HEK293T (cell line): ENCODE measurements at regions not wholly inside any gene's neighbourhood (a gene's known extent, or its start where the extent isn't known, plus 50 kb on each side); places are given as distances from the start of the nearest gene placed in this dataset.

Experiments used
- ARNT ChIP-seq: fragments of 450-650 bp; IDR thresholded peaks from 2 replicates; pipeline ENCODE4 v1.6.1; 2017; ENCODE audit warnings: mild to moderate bottlenecking
- BHLHE40 ChIP-seq: fragments of 450-650 bp; IDR thresholded peaks from 2 replicates; pipeline ENCODE4 v1.6.1; 2016; ENCODE audit warnings: mild to moderate bottlenecking, moderate library complexity, borderline replicate concordance
- ELF4 ChIP-seq: fragments of 450-650 bp; IDR thresholded peaks from 2 replicates; pipeline ENCODE4 v1.6.1; 2017; ENCODE audit warnings: antibody characterized with exemption
- FOXA1 ChIP-seq: fragments of 450-650 bp; IDR thresholded peaks from 2 replicates; pipeline ENCODE4 v1.6.1; 2016; ENCODE audit warnings: mild to moderate bottlenecking
- FOXK2 ChIP-seq: fragments of 450-650 bp; IDR thresholded peaks from 2 replicates; pipeline ENCODE4 v1.6.1; 2016; ENCODE audit warnings: mild to moderate bottlenecking
- FOXM1 ChIP-seq: fragments of 450-650 bp; IDR thresholded peaks from 2 replicates; pipeline ENCODE4 v1.6.1; 2017; ENCODE audit warnings: mild to moderate bottlenecking, borderline replicate concordance
- NFRKB ChIP-seq: fragments of 450-650 bp; IDR thresholded peaks from 2 replicates; pipeline ENCODE4 v1.6.1; 2016; ENCODE audit warnings: mild to moderate bottlenecking, moderate library complexity
- SP1 ChIP-seq: fragments of 450-650 bp; IDR thresholded peaks from 2 replicates; pipeline ENCODE4 v1.6.1; 2017
- SUZ12 ChIP-seq: fragments of 450-650 bp; IDR thresholded peaks from 2 replicates; pipeline ENCODE4 v1.6.1; 2016; ENCODE audit warnings: mild to moderate bottlenecking
- TARDBP ChIP-seq: fragments of 450-650 bp; IDR thresholded peaks from 2 replicates; pipeline ENCODE4 v1.6.1; 2016
- ZNF384 ChIP-seq: fragments of 450-650 bp; IDR thresholded peaks from 2 replicates; pipeline ENCODE4 v1.6.1; 2016
- TF ChIP-seq, protein P1 (sequence below): fragments of 450-650 bp; IDR thresholded peaks from 2 replicates; pipeline ENCODE4 v1.6.1; 2016

DNA sequence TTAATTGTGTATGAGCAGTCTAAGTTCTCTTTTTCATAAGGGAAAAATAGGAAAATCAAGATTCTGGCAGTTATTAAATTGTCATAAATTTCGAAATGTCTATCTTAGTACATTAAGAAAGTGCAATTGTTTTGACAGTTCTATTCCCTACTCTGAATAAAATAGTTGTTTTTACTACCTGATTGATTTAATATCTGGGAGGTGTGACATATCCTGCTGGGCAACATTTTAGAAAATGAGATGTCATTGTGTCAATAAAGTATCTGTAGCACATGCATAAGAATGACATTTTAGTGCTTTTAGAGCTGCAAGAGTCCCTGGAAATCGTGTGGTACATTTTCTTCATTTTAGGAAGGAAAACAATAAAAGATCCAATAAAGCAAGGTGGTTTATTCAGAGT lies 139.2 kb upstream of the COL11A1 start:
- TF ChIP-seq ZNF384: no peak
- TF ChIP-seq TARDBP: no peak
- TF ChIP-seq BHLHE40: no peak
- TF ChIP-seq FOXM1: no peak
- TF ChIP-seq SP1: no peak
- TF ChIP-seq FOXK2: no peak
- TF ChIP-seq, protein P1, sequence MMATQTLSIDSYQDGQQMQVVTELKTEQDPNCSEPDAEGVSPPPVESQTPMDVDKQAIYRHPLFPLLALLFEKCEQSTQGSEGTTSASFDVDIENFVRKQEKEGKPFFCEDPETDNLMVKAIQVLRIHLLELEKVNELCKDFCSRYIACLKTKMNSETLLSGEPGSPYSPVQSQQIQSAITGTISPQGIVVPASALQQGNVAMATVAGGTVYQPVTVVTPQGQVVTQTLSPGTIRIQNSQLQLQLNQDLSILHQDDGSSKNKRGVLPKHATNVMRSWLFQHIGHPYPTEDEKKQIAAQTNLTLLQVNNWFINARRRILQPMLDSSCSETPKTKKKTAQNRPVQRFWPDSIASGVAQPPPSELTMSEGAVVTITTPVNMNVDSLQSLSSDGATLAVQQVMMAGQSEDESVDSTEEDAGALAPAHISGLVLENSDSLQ: peak; percentile 74
- TF ChIP-seq FOXA1: no peak
- TF ChIP-seq ARNT: no peak
- TF ChIP-seq NFRKB: no peak
- TF ChIP-seq ELF4: no peak
- no peak for TF ChIP-seq SUZ12
